HG02623 (cell line): ENCODE measurements at regions not wholly inside any gene's neighbourhood (a gene's known extent, or its start where the extent isn't known, plus 50 kb on each side); places are given as distances from the start of the nearest gene placed in this dataset.

Experiments
- ATAC-seq: cut with Tn5 transposase; IDR thresholded peaks from one replicate; pipeline ENCODE4 v1.9.1; 2021; ENCODE audit warnings: moderate library complexity; ENCODE audit not compliant: unreplicated experiment

- no peak for ATAC-seq
These were observed 239.2 kb downstream of the MSRB3 start for GRCh38 chr12:65517656-65518210.

- ATAC-seq = no peak
These were observed 240.3 kb downstream of the MSRB3 start for GRCh38 chr12:65518771-65519170.

GRCh38 chr12:65520658-65521057 is 242.2 kb downstream of the MSRB3 start:
- ATAC-seq = no peak

GRCh38 chr12:65522956-65523860 is 244.7 kb downstream of the MSRB3 start:
- no peak for ATAC-seq

- ATAC-seq = no peak
These were observed 246.2 kb downstream of the MSRB3 start for GRCh38 chr12:65524666-65525065.

GRCh38 chr12:65525491-65526141 is 247.1 kb downstream of the MSRB3 start:
- no peak for ATAC-seq

- no peak for ATAC-seq
These were observed 247.8 kb downstream of the MSRB3 start for GRCh38 chr12:65526311-65526710.

- ATAC-seq = no peak
These were observed 249.6 kb downstream of the MSRB3 start for GRCh38 chr12:65528127-65528526.

GRCh38 chr12:65529106-65529505 is 250.6 kb downstream of the MSRB3 start:
- no peak for ATAC-seq

GRCh38 chr12:65529771-65530435 is 251.4 kb downstream of the MSRB3 start:
- no peak for ATAC-seq

- no peak for ATAC-seq
These were observed 253.7 kb downstream of the MSRB3 start for GRCh38 chr12:65532162-65532561.

GRCh38 chr12:65532764-65533163 is 254.3 kb downstream of the MSRB3 start:
- no peak for ATAC-seq

- no peak for ATAC-seq
These were observed 254.8 kb downstream of the MSRB3 start for GRCh38 chr12:65533177-65533883.

GRCh38 chr12:65534238-65534841 is 255.9 kb downstream of the MSRB3 start:
- ATAC-seq = no peak

GRCh38 chr12:65535946-65536345 is 257.5 kb downstream of the MSRB3 start:
- ATAC-seq = no peak

GRCh38 chr12:65536351-65536750 is 257.9 kb downstream of the MSRB3 start:
- ATAC-seq = no peak

GRCh38 chr12:65536876-65537681 is 258.6 kb downstream of the MSRB3 start:
- ATAC-seq = no peak

GRCh38 chr12:65537978-65538377 is 259.5 kb downstream of the MSRB3 start:
- no peak for ATAC-seq

GRCh38 chr12:65539023-65539422 is 260.5 kb downstream of the MSRB3 start:
- ATAC-seq = no peak

- ATAC-seq = no peak
These were observed 261.7 kb downstream of the MSRB3 start for GRCh38 chr12:65540140-65540539.
